H1 (cell line): ENCODE measurements at regions not wholly inside any gene's neighbourhood (a gene's known extent, or its start where the extent isn't known, plus 50 kb on each side); places are given as distances from the start of the nearest gene placed in this dataset.

Source experiments
- SP1 ChIP-seq: IDR thresholded peaks from 2 replicates; pipeline ENCODE4 v1.6.1; 2011; ENCODE audit warnings: low read depth, low read length
- SP2 ChIP-seq: IDR thresholded peaks from 2 replicates; pipeline ENCODE4 v1.6.1; 2012; ENCODE audit warnings: mild to moderate bottlenecking, low read length, inconsistent platforms

GRCh38 chr21:38178653-38179470, 77.9 kb upstream of the KCNJ15 start (continued):
- no peak for TF ChIP-seq SP2
- TF ChIP-seq SP1, result no peak
